Astrocyte of the spinal cord (primary cell): ENCODE measurements at regions not wholly inside any gene's neighbourhood (a gene's known extent, or its start where the extent isn't known, plus 50 kb on each side); places are given as distances from the start of the nearest gene placed in this dataset.

Experiments used
- DNase-seq: peaks from one replicate; pipeline ENCODE4 v3.0.0; 2011; ENCODE audit warnings: low read depth, low spot score
- H3K4me3 ChIP-seq: 2 replicates; pipeline ENCODE4 v1.5.1; 2011; ENCODE audit warnings: low read depth, mild to moderate bottlenecking, low read length, moderate library complexity
- CTCF ChIP-seq: IDR thresholded peaks from 2 replicates; pipeline ENCODE4 v1.5.1; 2012; ENCODE audit warnings: low read depth, mild to moderate bottlenecking, low read length, inconsistent platforms
- in situ Hi-C: cut with HindIII; loops from 2 replicates; pipeline ENCODE4 v1.10.0; 2017; ENCODE audit warnings: low sequenced_read_pairs

- in situ Hi-C loops, result no loop called here
- DNase-seq, result no peak
- no peak for TF ChIP-seq CTCF
- H3K4me3 ChIP-seq, result no peak overlapping the region
These were observed 120.7 kb upstream of the TMTC2 start for GRCh38 chr12:82565966-82566365.

GRCh38 chr12:82567688-82568087 lies 119.0 kb upstream of the TMTC2 start:
- TF ChIP-seq CTCF, result no peak
- no peak overlapping the region for H3K4me3 ChIP-seq
- no peak for DNase-seq
- in situ Hi-C loops, result no loop called here

GRCh38 chr12:82574191-82574590 lies 112.5 kb upstream of the TMTC2 start:
- in situ Hi-C loops, result no loop called here
- no peak overlapping the region for H3K4me3 ChIP-seq
- no peak for TF ChIP-seq CTCF
- no peak for DNase-seq

- in situ Hi-C loops, result no loop called here
- TF ChIP-seq CTCF, result no peak
- H3K4me3 ChIP-seq, result no peak overlapping the region
- DNase-seq, result no peak
These were observed 108.0 kb upstream of the TMTC2 start for GRCh38 chr12:82578725-82579124.

GRCh38 chr12:82583756-82584155 lies 103.0 kb upstream of the TMTC2 start:
- no peak for TF ChIP-seq CTCF
- H3K4me3 ChIP-seq, result no peak overlapping the region
- no peak for DNase-seq
- in situ Hi-C loops, result no loop called here

GRCh38 chr12:82593143-82593542 lies 93.6 kb upstream of the TMTC2 start:
- in situ Hi-C loops, result no loop called here
- no peak for TF ChIP-seq CTCF
- no peak for DNase-seq
- no peak overlapping the region for H3K4me3 ChIP-seq

- in situ Hi-C loops, result no loop called here
- no peak overlapping the region for H3K4me3 ChIP-seq
- DNase-seq, result no peak
- TF ChIP-seq CTCF, result no peak
These were observed 92.8 kb upstream of the TMTC2 start for GRCh38 chr12:82593901-82594396.
